ENCODE measurements at regions not wholly inside any gene's neighbourhood (a gene's known extent, or its start where the extent isn't known, plus 50 kb on each side); places are given as distances from the start of the nearest gene placed in this dataset.
"Not testable (repeated sequence)": the region's sequence is repeated elsewhere in the genome, so short reads cannot be mapped to it uniquely, and the experiment has no call there.

DNA sequence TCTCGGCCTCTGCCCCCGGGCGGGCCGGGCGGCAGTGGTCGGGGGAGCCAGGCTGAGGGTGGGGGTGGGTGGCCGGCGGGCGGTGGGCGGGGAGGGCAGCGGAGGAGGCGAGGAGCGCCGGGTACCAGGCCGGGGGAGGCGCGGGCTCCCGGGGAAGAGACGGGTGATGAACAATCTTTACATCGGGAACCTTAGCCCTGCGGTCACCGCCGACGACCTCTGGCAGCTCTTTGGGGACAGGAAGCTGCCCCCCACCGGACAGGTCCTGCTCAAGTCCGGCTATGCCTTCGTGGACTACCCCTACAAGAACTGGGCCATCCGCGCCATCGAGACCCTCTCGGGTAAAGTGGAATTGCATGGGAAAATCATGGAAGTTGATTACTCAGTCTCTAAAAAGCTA, 112.5 kb downstream of the NBPF12 start:
- Histone ChIP-seq H3K9me3 (replicated peaks in 1 of 11) (peaks cover 0 to 18% (median 11%) of the 10 kb centered on the region in 11 experiments; a peak in 8 of 22 replicates), H3K9ac (no peak overlapping the region), H4K20me1 (no peaks in the 10 kb centered on the region), H3K4me1 (peaks cover 7 to 23% (median 15%) of the 10 kb centered on the region in 10 experiments; a peak in 12 of 20 replicates), H3K4me2 (no peak overlapping the region), H3K4me3 (no peak overlapping the region), H3K27me3 (no peaks in the 10 kb centered on the region), H3K36me3 (no peaks in the 10 kb centered on the region), H3K27ac (no peak overlapping the region)
- TF ChIP-seq Cebpa-rat (IDR thresholded peaks at IDR 0.05) = no peak

DNA sequence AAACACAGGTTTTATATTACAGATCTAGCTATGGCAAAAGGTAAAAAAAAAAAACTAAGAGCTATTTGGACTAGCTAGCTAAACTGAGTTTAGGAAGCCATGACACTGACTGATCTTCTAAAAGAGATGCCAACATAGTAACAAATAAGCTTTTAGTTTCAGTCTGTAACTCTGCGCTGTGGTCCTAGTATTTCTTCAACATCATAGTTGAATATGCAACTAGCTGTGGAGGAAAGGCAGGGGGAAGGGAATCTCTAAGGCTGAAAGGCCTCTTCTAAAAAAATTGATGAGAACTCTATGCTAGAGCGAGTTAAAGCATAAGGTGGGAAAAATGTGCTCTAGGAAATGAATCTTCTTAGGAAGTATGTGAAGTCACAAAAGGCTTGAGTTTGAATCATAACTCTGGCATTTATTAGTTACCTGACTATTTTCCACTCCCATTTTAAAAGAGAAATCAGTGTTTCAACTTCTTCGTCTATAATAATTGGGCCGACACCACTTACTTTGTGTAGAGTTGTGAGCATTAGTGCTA, 108.8 kb downstream of the NBPF12 start:
- H4K20me1 ChIP-seq, H3K27me3 ChIP-seq, H3K4me3 ChIP-seq, H3K9ac ChIP-seq, H3K36me3 ChIP-seq: not testable (repeated sequence)
- H3K27ac ChIP-seq = peak overlapping the region in 3 of 11 experiments; percentile 34 to 57 (median 44); a peak in 5 of 22 replicates
- H3K4me2 ChIP-seq = peak overlapping the region in 10 of 11 experiments; percentile 5 to 61 (median 46); a peak in 15 of 22 replicates
- peaks cover 0 to 18% (median 11%) of the 10 kb centered on the region in 11 experiments; a peak in 8 of 22 replicates for H3K9me3 ChIP-seq (replicated peaks in 1 of 11)
- peaks cover 7 to 23% (median 16%) of the 10 kb centered on the region in 10 experiments; a peak in 12 of 20 replicates for H3K4me1 ChIP-seq

DNA sequence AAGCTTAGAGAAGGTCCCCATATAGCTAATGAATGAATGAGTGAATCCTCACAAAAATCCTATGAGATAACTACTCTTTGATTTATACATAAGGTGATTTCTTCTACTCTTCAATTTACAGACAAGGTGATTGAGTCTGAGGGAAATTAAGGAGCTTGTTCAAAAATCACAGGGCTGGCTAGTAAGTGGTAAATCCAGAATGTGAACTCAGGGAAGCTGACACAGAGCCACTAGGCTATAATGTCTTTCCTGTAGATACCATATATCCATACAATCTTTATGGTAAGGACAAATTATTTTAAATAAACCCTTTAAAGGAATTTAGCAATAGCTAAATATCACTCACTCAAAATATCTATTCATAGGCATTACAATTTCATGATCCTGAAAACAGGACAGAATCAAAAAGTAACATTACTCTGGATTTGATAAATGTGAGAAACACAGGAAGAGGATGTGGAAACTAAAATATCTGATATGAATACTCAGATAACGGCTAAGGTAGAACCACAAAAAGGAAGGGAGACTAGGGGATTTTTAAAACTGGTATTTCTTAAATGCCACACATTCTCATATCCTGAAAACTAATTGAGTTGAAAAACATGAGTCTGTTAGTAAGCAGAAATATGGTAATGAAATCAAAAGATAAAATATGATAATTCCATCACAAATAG, 108.2 kb downstream of the NBPF12 start:
- H3K36me3 ChIP-seq = no peaks in the 10 kb centered on the region
- H3K27ac ChIP-seq = peak overlapping the region in 5 of 11 experiments; percentile 2 to 57 (median 38); a peak in 8 of 22 replicates
- H3K4me1 ChIP-seq = peaks cover 7 to 23% (median 16%) of the 10 kb centered on the region in 10 experiments; a peak in 12 of 20 replicates
- no peak overlapping the region for H3K9ac ChIP-seq
- no peak overlapping the region for H3K4me3 ChIP-seq
- H3K27me3 ChIP-seq = no peaks in the 10 kb centered on the region
- no peaks in the 10 kb centered on the region for H4K20me1 ChIP-seq
- H3K9me3 ChIP-seq (replicated peaks in 1 of 11) = peaks cover 0 to 12% (median 6%) of the 10 kb centered on the region in 11 experiments; a peak in 6 of 22 replicates
- H3K4me2 ChIP-seq = peak overlapping the region in 10 of 11 experiments; percentile 5 to 61 (median 46); a peak in 17 of 22 replicates
- TF ChIP-seq Cebpa-rat (IDR thresholded peaks at IDR 0.05) = no peak

Measured in BLaER1 treated with 17β-estradiol and CSF1 and Interleukin-3, amounts not matched to agents 10 nM and 100 nM (cell line).